ENCODE measurements at regions not wholly inside any gene's neighbourhood (a gene's known extent, or its start where the extent isn't known, plus 50 kb on each side); places are given as distances from the start of the nearest gene placed in this dataset.

- H3K4me3 Mint-ChIP-seq, result no peak overlapping the region
- H3K4me1 Mint-ChIP-seq (ENCODE audit: low read depth), result no peaks in the 10 kb centered on the region
- H3K9me3 Mint-ChIP-seq, result no peaks in the 10 kb centered on the region
- no peak for ATAC-seq
- no peaks in the 10 kb centered on the region for H3K36me3 Mint-ChIP-seq (ENCODE audit: low read depth)
- intact Hi-C loops (cut with micrococcal nuclease), result no loop called here
- POLR2A ChIA-PET, result no interaction called here
- no peak for TF ChIP-seq CTCF (IDR thresholded peaks at IDR 0.05)
- no peak overlapping the region for H3K27ac Mint-ChIP-seq
- H3K27me3 Mint-ChIP-seq, result no peaks in the 10 kb centered on the region
- no peak for DNase-seq
- CTCF ChIA-PET, result no interaction called here
These were observed 226.9 kb downstream of the TGFB2 start for GRCh38 chr1:218572050-218572449.

- DNase-seq (no peak), ATAC-seq (no peak)
- Mint-ChIP-seq H3K4me1 (ENCODE audit: low read depth) (no peaks in the 10 kb centered on the region), H3K9me3 (no peaks in the 10 kb centered on the region), H3K27ac (no peak overlapping the region), H3K27me3 (no peaks in the 10 kb centered on the region), H3K36me3 (ENCODE audit: low read depth) (no peaks in the 10 kb centered on the region), H3K4me3 (no peak overlapping the region)
- no peak for TF ChIP-seq CTCF (IDR thresholded peaks at IDR 0.05)
- CTCF ChIA-PET, result no interaction called here
- POLR2A ChIA-PET, result no interaction called here
- intact Hi-C loops (cut with micrococcal nuclease), result no loop called here
These were observed 228.8 kb downstream of the TGFB2 start for GRCh38 chr1:218573925-218574324.

GRCh38 chr1:218575079-218575478 lies 229.9 kb downstream of the TGFB2 start:
- intact Hi-C loops (cut with micrococcal nuclease), result no loop called here
- CTCF ChIA-PET, result no interaction called here
- no peak for TF ChIP-seq CTCF (IDR thresholded peaks at IDR 0.05)
- POLR2A ChIA-PET, result no interaction called here
- no peaks in the 10 kb centered on the region for H3K27me3 Mint-ChIP-seq
- ATAC-seq (no peak), DNase-seq (no peak)
- no peak overlapping the region for H3K4me3 Mint-ChIP-seq
- no peaks in the 10 kb centered on the region for H3K36me3 Mint-ChIP-seq (ENCODE audit: low read depth)
- H3K9me3 Mint-ChIP-seq, result no peaks in the 10 kb centered on the region
- no peaks in the 10 kb centered on the region for H3K4me1 Mint-ChIP-seq (ENCODE audit: low read depth)
- no peak overlapping the region for H3K27ac Mint-ChIP-seq

- Mint-ChIP-seq H3K27me3 (no peaks in the 10 kb centered on the region), H3K36me3 (ENCODE audit: low read depth) (no peaks in the 10 kb centered on the region), H3K27ac (no peak overlapping the region), H3K4me3 (no peak overlapping the region), H3K4me1 (ENCODE audit: low read depth) (no peaks in the 10 kb centered on the region), H3K9me3 (no peaks in the 10 kb centered on the region)
- intact Hi-C loops (cut with micrococcal nuclease), result no loop called here
- ChIA-PET CTCF (no interaction called here), POLR2A (no interaction called here)
- no peak for ATAC-seq
- DNase-seq, result no peak
- no peak for TF ChIP-seq CTCF (IDR thresholded peaks at IDR 0.05)
These were observed 230.7 kb downstream of the TGFB2 start for GRCh38 chr1:218575856-218576255.

GRCh38 chr1:218582646-218583045 lies 237.5 kb downstream of the TGFB2 start:
- TF ChIP-seq CTCF (IDR thresholded peaks at IDR 0.05), result no peak
- Mint-ChIP-seq H3K27me3 (peaks cover 9% of the 10 kb centered on the region), H3K4me3 (no peak overlapping the region), H3K36me3 (ENCODE audit: low read depth) (no peaks in the 10 kb centered on the region), H3K27ac (no peak overlapping the region), H3K9me3 (no peaks in the 10 kb centered on the region), H3K4me1 (ENCODE audit: low read depth) (no peaks in the 10 kb centered on the region)
- ATAC-seq, result no peak
- ChIA-PET CTCF (no interaction called here), POLR2A (no interaction called here)
- intact Hi-C loops (cut with micrococcal nuclease), result no loop called here
- no peak for DNase-seq

Data from activated CD8-positive, alpha-beta T cell treated with anti-CD3 and anti-CD28 coated beads for 36 hours (primary cell).